Activated CD4-positive, alpha-beta memory T cell treated with anti-CD3 and anti-CD28 coated beads, Interleukin-2, amount 10 ng/mL, durations not matched to agents 7 days and 5 days (primary cell): ENCODE measurements at regions not wholly inside any gene's neighbourhood (a gene's known extent, or its start where the extent isn't known, plus 50 kb on each side); places are given as distances from the start of the nearest gene placed in this dataset.

Experiments
- CTCF ChIA-PET: fragments of 350-600 bp; sonication (Branson Sonifier 250); formaldehyde crosslinking; loops from one replicate; lab custom pipeline; 2021; ENCODE audit warnings: antibody characterized with exemption, inconsistent platforms; lab: Charles Lee
- POLR2A ChIA-PET: fragments of 350-600 bp; sonication (Branson Sonifier 250); formaldehyde crosslinking; loops from one replicate; lab custom pipeline; 2021; ENCODE audit warnings: antibody characterized with exemption; lab: Charles Lee
- DNase-seq: peaks from one replicate; pipeline ENCODE4 v3.0.0-alpha.2; 2020
- H3K27ac Mint-ChIP-seq: one replicate; pipeline ENCODE4 v1.8.0; 2021; ENCODE audit warnings: mild to moderate bottlenecking, mixed read lengths
- H3K27me3 Mint-ChIP-seq: one replicate; pipeline ENCODE4 v1.8.0; 2021; ENCODE audit warnings: mixed read lengths
- H3K36me3 Mint-ChIP-seq: one replicate; pipeline ENCODE4 v1.8.0; 2021; ENCODE audit warnings: low read depth, mixed read lengths
- H3K4me1 Mint-ChIP-seq: one replicate; pipeline ENCODE4 v1.8.0; 2021; ENCODE audit warnings: mixed read lengths
- H3K4me3 Mint-ChIP-seq: one replicate; pipeline ENCODE4 v1.8.0; 2021; ENCODE audit warnings: mild to moderate bottlenecking, mixed read lengths
- H3K9me3 Mint-ChIP-seq: one replicate; pipeline ENCODE4 v1.8.0; 2021; ENCODE audit warnings: mixed read lengths

- no peaks in the 10 kb centered on the region for H3K4me1 Mint-ChIP-seq
- POLR2A ChIA-PET, result no interaction called here
- H3K27ac Mint-ChIP-seq, result no peak overlapping the region
- H3K4me3 Mint-ChIP-seq, result no peak overlapping the region
- H3K9me3 Mint-ChIP-seq, result no peaks in the 10 kb centered on the region
- no peaks in the 10 kb centered on the region for H3K27me3 Mint-ChIP-seq
- no peak for DNase-seq
- CTCF ChIA-PET, result no interaction called here
- no peaks in the 10 kb centered on the region for H3K36me3 Mint-ChIP-seq
Measured at GRCh38 chr11:70547821-70548670, 149.7 kb downstream of the CTTN start.

- no peaks in the 10 kb centered on the region for H3K36me3 Mint-ChIP-seq
- H3K27me3 Mint-ChIP-seq, result no peaks in the 10 kb centered on the region
- H3K4me3 Mint-ChIP-seq, result no peak overlapping the region
- ChIA-PET POLR2A (no interaction called here), CTCF (no interaction called here)
- no peak overlapping the region for H3K27ac Mint-ChIP-seq
- H3K9me3 Mint-ChIP-seq, result no peaks in the 10 kb centered on the region
- DNase-seq, result no peak
- no peaks in the 10 kb centered on the region for H3K4me1 Mint-ChIP-seq
Measured at GRCh38 chr11:70548976-70549375, 150.6 kb downstream of the CTTN start.

GRCh38 chr11:70549386-70549785, 151.1 kb downstream of the CTTN start:
- no peak overlapping the region for H3K27ac Mint-ChIP-seq
- no peaks in the 10 kb centered on the region for H3K9me3 Mint-ChIP-seq
- ChIA-PET CTCF (no interaction called here), POLR2A (no interaction called here)
- H3K4me3 Mint-ChIP-seq, result no peak overlapping the region
- DNase-seq, result no peak
- no peaks in the 10 kb centered on the region for H3K27me3 Mint-ChIP-seq
- no peaks in the 10 kb centered on the region for H3K36me3 Mint-ChIP-seq
- H3K4me1 Mint-ChIP-seq, result no peaks in the 10 kb centered on the region

- no peaks in the 10 kb centered on the region for H3K27me3 Mint-ChIP-seq
- H3K27ac Mint-ChIP-seq, result no peak overlapping the region
- H3K9me3 Mint-ChIP-seq, result no peaks in the 10 kb centered on the region
- no peaks in the 10 kb centered on the region for H3K36me3 Mint-ChIP-seq
- DNase-seq, result no peak
- ChIA-PET POLR2A (no interaction called here), CTCF (no interaction called here)
- no peaks in the 10 kb centered on the region for H3K4me1 Mint-ChIP-seq
- H3K4me3 Mint-ChIP-seq, result no peak overlapping the region
Measured at GRCh38 chr11:70549796-70550195, 151.5 kb downstream of the CTTN start.

- Mint-ChIP-seq H3K9me3 (no peaks in the 10 kb centered on the region), H3K27me3 (no peaks in the 10 kb centered on the region), H3K27ac (no peak overlapping the region), H3K36me3 (no peaks in the 10 kb centered on the region), H3K4me3 (no peak overlapping the region), H3K4me1 (no peaks in the 10 kb centered on the region)
- ChIA-PET POLR2A (no interaction called here), CTCF (no interaction called here)
- no peak for DNase-seq
Measured at GRCh38 chr11:70550456-70551195, 152.3 kb downstream of the CTTN start.

GRCh38 chr11:70551351-70552166, 153.2 kb downstream of the CTTN start:
- no peaks in the 10 kb centered on the region for H3K36me3 Mint-ChIP-seq
- no peaks in the 10 kb centered on the region for H3K4me1 Mint-ChIP-seq
- ChIA-PET CTCF (no interaction called here), POLR2A (no interaction called here)
- no peak overlapping the region for H3K4me3 Mint-ChIP-seq
- H3K9me3 Mint-ChIP-seq, result no peaks in the 10 kb centered on the region
- no peak overlapping the region for H3K27ac Mint-ChIP-seq
- H3K27me3 Mint-ChIP-seq, result no peaks in the 10 kb centered on the region
- no peak for DNase-seq

GRCh38 chr11:70552167-70553150, 154.1 kb downstream of the CTTN start:
- CTCF ChIA-PET, result no interaction called here
- H3K27ac Mint-ChIP-seq, result no peak overlapping the region

GRCh38 chr11:70555078-70555477, 156.7 kb downstream of the CTTN start:
- ChIA-PET CTCF (no interaction called here), POLR2A (no interaction called here)
- no peak overlapping the region for H3K4me3 Mint-ChIP-seq
- H3K4me1 Mint-ChIP-seq, result no peaks in the 10 kb centered on the region
- no peaks in the 10 kb centered on the region for H3K36me3 Mint-ChIP-seq
- DNase-seq, result no peak
- no peaks in the 10 kb centered on the region for H3K27me3 Mint-ChIP-seq
- no peak overlapping the region for H3K27ac Mint-ChIP-seq
- no peaks in the 10 kb centered on the region for H3K9me3 Mint-ChIP-seq

More at GRCh38 chr11:70552167-70553150, 154.1 kb downstream of the CTTN start:
- no peaks in the 10 kb centered on the region for H3K36me3 Mint-ChIP-seq
- no peaks in the 10 kb centered on the region for H3K4me1 Mint-ChIP-seq
- H3K4me3 Mint-ChIP-seq, result no peak overlapping the region
- H3K9me3 Mint-ChIP-seq, result no peaks in the 10 kb centered on the region
- DNase-seq, result no peak
- no peaks in the 10 kb centered on the region for H3K27me3 Mint-ChIP-seq
- POLR2A ChIA-PET, result no interaction called here

- no peaks in the 10 kb centered on the region for H3K36me3 Mint-ChIP-seq
- H3K27me3 Mint-ChIP-seq, result no peaks in the 10 kb centered on the region
- ChIA-PET CTCF (no interaction called here), POLR2A (no interaction called here)
- DNase-seq, result no peak
- no peaks in the 10 kb centered on the region for H3K4me1 Mint-ChIP-seq
- H3K4me3 Mint-ChIP-seq, result no peak overlapping the region
- no peaks in the 10 kb centered on the region for H3K9me3 Mint-ChIP-seq
- no peak overlapping the region for H3K27ac Mint-ChIP-seq
Measured at GRCh38 chr11:70556884-70557741, 158.8 kb downstream of the CTTN start.

GRCh38 chr11:70557742-70558485, 159.6 kb downstream of the CTTN start:
- POLR2A ChIA-PET, result no interaction called here
- Mint-ChIP-seq H3K27me3 (no peaks in the 10 kb centered on the region), H3K9me3 (no peaks in the 10 kb centered on the region)

GRCh38 chr11:70558681-70559080, 160.4 kb downstream of the CTTN start:
- H3K4me3 Mint-ChIP-seq, result no peak overlapping the region
- H3K4me1 Mint-ChIP-seq, result no peaks in the 10 kb centered on the region
- ChIA-PET CTCF (no interaction called here), POLR2A (no interaction called here)
- H3K27me3 Mint-ChIP-seq, result peaks cover 2% of the 10 kb centered on the region
- no peak overlapping the region for H3K27ac Mint-ChIP-seq
- DNase-seq, result no peak
- H3K36me3 Mint-ChIP-seq, result no peaks in the 10 kb centered on the region
- H3K9me3 Mint-ChIP-seq, result no peaks in the 10 kb centered on the region

More at GRCh38 chr11:70557742-70558485, 159.6 kb downstream of the CTTN start:
- H3K36me3 Mint-ChIP-seq, result no peaks in the 10 kb centered on the region
- H3K27ac Mint-ChIP-seq, result no peak overlapping the region
- CTCF ChIA-PET, result no interaction called here
- no peak for DNase-seq
- no peaks in the 10 kb centered on the region for H3K4me1 Mint-ChIP-seq
- no peak overlapping the region for H3K4me3 Mint-ChIP-seq
